ENCODE measurements at regions not wholly inside any gene's neighbourhood (a gene's known extent, or its start where the extent isn't known, plus 50 kb on each side); places are given as distances from the start of the nearest gene placed in this dataset.

GRCh38 chr1:5720484-5720883, 271.7 kb downstream of the NPHP4 start:
- no peak for TF ChIP-seq POLR2A (IDR thresholded peaks at IDR 0.05)
- TF ChIP-seq, protein P1, sequence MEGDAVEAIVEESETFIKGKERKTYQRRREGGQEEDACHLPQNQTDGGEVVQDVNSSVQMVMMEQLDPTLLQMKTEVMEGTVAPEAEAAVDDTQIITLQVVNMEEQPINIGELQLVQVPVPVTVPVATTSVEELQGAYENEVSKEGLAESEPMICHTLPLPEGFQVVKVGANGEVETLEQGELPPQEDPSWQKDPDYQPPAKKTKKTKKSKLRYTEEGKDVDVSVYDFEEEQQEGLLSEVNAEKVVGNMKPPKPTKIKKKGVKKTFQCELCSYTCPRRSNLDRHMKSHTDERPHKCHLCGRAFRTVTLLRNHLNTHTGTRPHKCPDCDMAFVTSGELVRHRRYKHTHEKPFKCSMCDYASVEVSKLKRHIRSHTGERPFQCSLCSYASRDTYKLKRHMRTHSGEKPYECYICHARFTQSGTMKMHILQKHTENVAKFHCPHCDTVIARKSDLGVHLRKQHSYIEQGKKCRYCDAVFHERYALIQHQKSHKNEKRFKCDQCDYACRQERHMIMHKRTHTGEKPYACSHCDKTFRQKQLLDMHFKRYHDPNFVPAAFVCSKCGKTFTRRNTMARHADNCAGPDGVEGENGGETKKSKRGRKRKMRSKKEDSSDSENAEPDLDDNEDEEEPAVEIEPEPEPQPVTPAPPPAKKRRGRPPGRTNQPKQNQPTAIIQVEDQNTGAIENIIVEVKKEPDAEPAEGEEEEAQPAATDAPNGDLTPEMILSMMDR (IDR thresholded peaks at IDR 0.05) = no peak

Data from right lobe of liver (tissue), 4 donors.